Motor neuron (in vitro differentiated cells): ENCODE measurements at regions not wholly inside any gene's neighbourhood (a gene's known extent, or its start where the extent isn't known, plus 50 kb on each side); places are given as distances from the start of the nearest gene placed in this dataset.
A peak's percentile ranks its signal among the peaks of the same experiment; 100 is the strongest.
"Not testable (repeated sequence)": the region's sequence is repeated elsewhere in the genome, so short reads cannot be mapped to it uniquely, and the experiment has no call there.

ENCODE experiments used
- ATAC-seq, 8 experiments: fragments of 200-7000 bp; cut with Tn5 transposase; replicated peaks in 6 of 8; 2 replicates each; pipeline ENCODE4 v1.8.0; 2021; ENCODE audit warnings: mild to moderate bottlenecking in 8 of 8, moderate library complexity in 8 of 8
- H3K27ac ChIP-seq, 2 donors: fragments of 250-450 bp; sonication (Bioruptor Pico); 2 replicates each; pipeline ENCODE4 v1.9.0; 2021; ENCODE audit warnings: antibody characterized with exemption in 2 of 2, mild to moderate bottlenecking in 2 of 2, moderate library complexity in 1 of 2
- H3K4me1 ChIP-seq, 2 donors: fragments of 250-450 bp; sonication (Bioruptor Pico); replicated peaks in 1 of 2; 2 replicates each; pipeline ENCODE4 v1.6.1; 2021; ENCODE audit warnings: antibody characterized with exemption in 2 of 2, mild to moderate bottlenecking in 2 of 2, moderate library complexity in 1 of 2
- H3K4me3 ChIP-seq, 5 donors: fragments of 250-450 bp; sonication (Bioruptor Pico); 2 replicates each; pipeline ENCODE4 v1.9.0; 2021; ENCODE audit warnings: antibody characterized with exemption in 5 of 5, mild to moderate bottlenecking in 5 of 5, moderate library complexity in 4 of 5
- WGBS, 10 experiments: fragments of 450-650 bp; shearing (Covaris generic); methylation state at CpG; one replicate each; pipeline ENCODE4 v1.0.0; 2022; 5-methylcytosine and 5-hydroxymethylcytosine counted together
- in situ Hi-C, 9 experiments: fragments of 400-800 bp; cut with MboI; loops; one replicate each; pipeline ENCODE4 v1.15.0; 2021; ENCODE audit warnings: low sequenced_read_pairs in 9 of 9, low pct_unique_long_range_greater_than_20kb in 2 of 9; ENCODE audit not compliant: unreplicated experiment in 9 of 9

GRCh38 chr19:30265918-30266317, 106.3 kb upstream of the ZNF536 start:
- WGBS, 10 experiments, result 80 to 100% (median 94%) methylated on average over 1 to 2 of the region's 2 CpGs; no CpG with 5 or more reads in 4 of the 10 experiments
- in situ Hi-C loops, H3K4me3 ChIP-seq, ATAC-seq: not testable (repeated sequence)
- Histone ChIP-seq H3K27ac (peak overlapping the region in 1 of 2 donors; percentile 75), H3K4me1 (peaks cover 51 to 53% of the 10 kb centered on the region in 2 donors)

GRCh38 chr19:30266687-30267086, 105.5 kb upstream of the ZNF536 start:
- no peak overlapping the region for H3K27ac ChIP-seq
- ATAC-seq, result no peak
- in situ Hi-C loops, result no loop called here
- H3K4me3 ChIP-seq, result no peak overlapping the region
- peaks cover 51 to 54% of the 10 kb centered on the region in 2 donors for H3K4me1 ChIP-seq
- 70 to 100% (median 81%) methylated on average over 1 to 6 of the region's 6 CpGs for WGBS, 10 experiments

- WGBS, 10 experiments, result 14 to 93% (median 74%) methylated on average over 1 to 3 of the region's 3 CpGs; no CpG with 5 or more reads in 2 of the 10 experiments
- Histone ChIP-seq H3K4me3 (no peak overlapping the region), H3K27ac (no peak overlapping the region), H3K4me1 (peaks cover 49 to 54% of the 10 kb centered on the region in 2 donors)
- no peak for ATAC-seq
- in situ Hi-C loops, result no loop called here
Observed at GRCh38 chr19:30267332-30267731, 104.9 kb upstream of the ZNF536 start.

GRCh38 chr19:30268601-30269000, 103.6 kb upstream of the ZNF536 start:
- no peak overlapping the region for H3K27ac ChIP-seq
- in situ Hi-C loops, result no loop called here
- H3K4me1 ChIP-seq, result peaks cover 38 to 48% of the 10 kb centered on the region in 2 donors
- no peak for ATAC-seq
- no peak overlapping the region for H3K4me3 ChIP-seq
- WGBS, 10 experiments, result 49 to 93% (median 82%) methylated on average over 2 to 9 of the region's 9 CpGs; no CpG with 5 or more reads in 2 of the 10 experiments

GRCh38 chr19:30269638-30270037, 102.5 kb upstream of the ZNF536 start:
- ATAC-seq, result no peak
- 40 to 100% (median 86%) methylated on average over 1 to 8 of the region's 9 CpGs; no CpG with 5 or more reads in 1 of the 10 experiments for WGBS, 10 experiments
- Histone ChIP-seq H3K4me3 (no peak overlapping the region), H3K4me1 (peaks cover 27 to 38% of the 10 kb centered on the region in 2 donors), H3K27ac (no peak overlapping the region)
- in situ Hi-C loops, result no loop called here

- no peak overlapping the region for H3K27ac ChIP-seq
- no peak for ATAC-seq
- WGBS, 10 experiments, result 78 to 100% (median 93%) methylated on average over 1 to 5 of the region's 5 CpGs; no CpG with 5 or more reads in 1 of the 10 experiments
- H3K4me3 ChIP-seq, result no peak overlapping the region
- H3K4me1 ChIP-seq, result peaks cover 29 to 39% of the 10 kb centered on the region in 2 donors
- in situ Hi-C loops, result no loop called here
Observed at GRCh38 chr19:30271816-30272215, 100.4 kb upstream of the ZNF536 start.

- Histone ChIP-seq H3K4me1 (peaks cover 34 to 39% of the 10 kb centered on the region in 2 donors), H3K27ac (no peak overlapping the region), H3K4me3 (no peak overlapping the region)
- no peak for ATAC-seq
- in situ Hi-C loops, result no loop called here
- WGBS, 10 experiments, result 47 to 100% (median 89%) methylated on average over 1 to 3 of the region's 3 CpGs
Observed at GRCh38 chr19:30272554-30272953, 99.6 kb upstream of the ZNF536 start.

GRCh38 chr19:30273184-30273583, 99.0 kb upstream of the ZNF536 start:
- no peak overlapping the region for H3K4me3 ChIP-seq
- no peak overlapping the region for H3K27ac ChIP-seq
- H3K4me1 ChIP-seq, result peaks cover 33 to 35% of the 10 kb centered on the region in 2 donors
- 45 to 100% (median 90%) methylated on average over 1 to 2 of the region's 2 CpGs; no CpG with 5 or more reads in 2 of the 10 experiments for WGBS, 10 experiments
- in situ Hi-C loops, result no loop called here
- no peak for ATAC-seq

GRCh38 chr19:30274987-30275386, 97.2 kb upstream of the ZNF536 start:
- ATAC-seq, result no peak
- WGBS, 10 experiments, result 58 to 100% (median 80%) methylated on average over 1 to 3 of the region's 3 CpGs; no CpG with 5 or more reads in 3 of the 10 experiments

GRCh38 chr19:30276011-30276882, 95.9 kb upstream of the ZNF536 start:
- WGBS, 10 experiments, result 33 to 90% (median 53%) methylated on average over 1 to 11 of the region's 11 CpGs
- Histone ChIP-seq H3K4me1 (peaks cover 24 to 32% of the 10 kb centered on the region in 2 donors), H3K4me3 (no peak overlapping the region), H3K27ac (no peak overlapping the region)
- in situ Hi-C loops, result no loop called here
- ATAC-seq, result peak in 4 of 8 experiments; percentile 22 to 49 (median 40)

More at GRCh38 chr19:30274987-30275386, 97.2 kb upstream of the ZNF536 start:
- H3K27ac ChIP-seq, result no peak overlapping the region
- peaks cover 25 to 30% of the 10 kb centered on the region in 2 donors for H3K4me1 ChIP-seq
- in situ Hi-C loops, result no loop called here
- no peak overlapping the region for H3K4me3 ChIP-seq

GRCh38 chr19:30276883-30277280, 95.3 kb upstream of the ZNF536 start:
- 49 to 100% (median 78%) methylated on average over 1 to 3 of the region's 3 CpGs; no CpG with 5 or more reads in 3 of the 10 experiments for WGBS, 10 experiments

GRCh38 chr19:30277941-30278881, 94.0 kb upstream of the ZNF536 start:
- no peak overlapping the region for H3K27ac ChIP-seq
- H3K4me3 ChIP-seq, result no peak overlapping the region
- WGBS, 10 experiments, result 29 to 96% (median 81%) methylated on average over 1 to 10 of the region's 16 CpGs; no CpG with 5 or more reads in 2 of the 10 experiments
- no peak for ATAC-seq
- peaks cover 44 to 52% of the 10 kb centered on the region in 2 donors for H3K4me1 ChIP-seq
- in situ Hi-C loops, result no loop called here

More at GRCh38 chr19:30276883-30277280, 95.3 kb upstream of the ZNF536 start:
- Histone ChIP-seq H3K27ac (no peak overlapping the region), H3K4me1 (peaks cover 31 to 39% of the 10 kb centered on the region in 2 donors), H3K4me3 (no peak overlapping the region)
- ATAC-seq, result no peak
- in situ Hi-C loops, result no loop called here

- H3K4me3 ChIP-seq, result no peak overlapping the region
- WGBS, 10 experiments, result 81 to 100% (median 98%) methylated on average over 1 to 9 of the region's 9 CpGs; no CpG with 5 or more reads in 2 of the 10 experiments
- in situ Hi-C loops, result no loop called here
- no peak for ATAC-seq
- peaks cover 47 to 56% of the 10 kb centered on the region in 2 donors for H3K4me1 ChIP-seq
- H3K27ac ChIP-seq, result no peak overlapping the region
Observed at GRCh38 chr19:30278882-30279254, 93.3 kb upstream of the ZNF536 start.
